ENCODE measurements at regions not wholly inside any gene's neighbourhood (a gene's known extent, or its start where the extent isn't known, plus 50 kb on each side); places are given as distances from the start of the nearest gene placed in this dataset.
"Not testable (repeated sequence)": the region's sequence is repeated elsewhere in the genome, so short reads cannot be mapped to it uniquely, and the experiment has no call there.

GRCh38 chr3:72171946-72172345 is 387.0 kb upstream of the PROK2 start:
- in situ Hi-C loops (cut with MboI; ENCODE audit: low sequenced_read_pairs), result no loop called here

DNA sequence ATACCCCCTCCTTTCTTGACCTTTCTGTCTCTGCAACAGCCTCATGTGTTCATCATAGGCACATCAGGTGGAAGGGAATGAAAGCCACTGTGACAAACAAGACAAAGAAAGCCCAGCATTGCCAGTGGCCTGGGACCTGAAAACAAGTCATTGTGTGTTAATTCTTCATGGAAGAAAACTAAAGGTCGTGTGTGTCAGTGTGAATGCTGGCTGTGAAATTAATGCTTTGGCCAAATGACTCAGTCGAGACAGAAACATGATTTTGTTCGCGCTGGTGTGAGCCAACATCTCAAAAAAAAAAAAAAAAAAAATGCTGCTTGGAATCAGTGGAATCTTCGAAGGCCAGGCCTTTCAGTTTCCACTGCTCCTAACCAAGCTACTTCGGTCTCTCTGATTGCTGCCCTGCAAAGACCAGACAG is 386.5 kb upstream of the PROK2 start:
- in situ Hi-C loops (cut with MboI; ENCODE audit: low sequenced_read_pairs), result no loop called here

DNA sequence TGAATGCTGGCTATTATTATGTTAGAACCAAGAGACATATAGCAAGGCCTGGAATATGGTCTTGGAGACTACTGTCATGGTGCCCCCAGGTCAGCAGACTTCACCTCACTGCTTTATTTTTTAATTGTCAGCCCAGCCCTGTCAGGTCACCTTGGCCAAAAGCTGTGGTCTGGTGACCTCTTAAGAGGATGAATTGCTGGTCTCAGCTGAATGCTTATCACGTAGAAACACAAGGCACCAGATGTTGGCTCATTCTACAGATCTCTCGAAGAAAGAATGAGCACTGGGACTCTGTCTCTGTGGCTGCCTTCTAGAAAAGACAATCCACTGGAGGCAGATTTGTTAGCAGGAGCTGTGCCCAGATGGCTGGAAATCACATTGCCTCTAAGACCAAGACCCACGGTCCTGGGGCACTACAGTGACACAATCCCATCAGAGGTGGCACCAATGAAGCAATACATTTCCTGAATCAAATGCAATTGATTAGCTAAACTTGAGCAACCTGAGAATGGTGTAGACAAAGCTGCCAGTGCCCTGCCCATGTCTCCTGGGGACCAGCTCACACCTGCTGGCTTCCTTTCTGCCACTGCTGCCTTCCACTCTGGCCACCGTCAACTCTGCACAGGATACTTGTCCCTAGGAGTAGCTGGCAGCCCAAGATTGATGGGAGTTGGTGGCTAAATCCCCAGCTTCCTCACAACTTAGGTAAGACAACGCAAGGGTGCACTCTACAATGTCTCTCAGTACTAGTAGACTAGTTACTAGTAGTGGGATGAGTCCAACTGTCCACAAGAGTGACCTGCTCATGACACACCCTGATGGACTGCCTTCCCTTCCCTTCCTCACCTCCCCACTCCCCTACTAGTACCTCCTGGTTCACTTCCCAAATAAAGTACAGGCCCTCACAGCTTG is 384.9 kb upstream of the PROK2 start:
- in situ Hi-C loops (cut with MboI; ENCODE audit: low sequenced_read_pairs), result no loop called here

DNA sequence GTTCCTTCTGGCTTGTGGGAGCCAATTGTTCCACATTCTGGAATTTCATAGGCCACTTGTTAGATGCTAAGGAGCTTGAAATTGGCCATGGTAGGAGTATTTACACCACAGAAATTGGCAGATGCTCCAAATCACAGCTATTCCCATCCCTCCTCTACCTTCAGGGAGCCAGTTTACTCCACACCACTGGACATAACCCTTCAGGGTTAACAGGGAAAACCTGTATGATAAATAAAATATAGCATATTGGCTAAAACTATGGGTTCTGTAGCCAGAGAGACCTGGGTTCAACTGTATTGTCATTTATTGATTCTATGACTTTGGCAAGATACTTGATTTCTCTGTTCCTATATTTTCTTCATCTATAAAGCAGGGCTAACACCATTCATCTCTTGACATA is 384.2 kb upstream of the PROK2 start:
- in situ Hi-C loops (cut with MboI; ENCODE audit: low sequenced_read_pairs), result no loop called here

DNA sequence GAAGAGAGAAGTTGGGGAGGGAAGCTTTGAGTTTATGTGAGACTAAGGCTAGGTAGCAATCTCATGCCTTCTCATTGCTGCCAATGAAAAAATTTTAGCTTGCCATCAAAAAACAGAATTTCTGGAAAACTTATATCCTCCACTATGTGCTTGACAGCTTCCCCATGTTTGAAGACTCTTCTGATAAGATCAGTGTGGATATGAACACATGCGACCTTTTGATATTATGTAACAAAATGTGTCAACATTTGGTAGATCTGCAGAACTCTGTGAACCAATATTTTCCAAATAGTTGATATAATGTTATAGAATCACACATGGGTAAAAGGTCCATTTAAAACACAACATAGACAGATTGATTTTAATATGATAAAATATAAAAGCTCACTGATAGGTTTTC is 380.9 kb upstream of the PROK2 start:
- in situ Hi-C loops (cut with MboI; ENCODE audit: low sequenced_read_pairs), result no loop called here

GRCh38 chr3:72165317-72165716 is 380.4 kb upstream of the PROK2 start:
- in situ Hi-C loops (cut with MboI; ENCODE audit: low sequenced_read_pairs), result no loop called here

- in situ Hi-C loops (cut with MboI; ENCODE audit: low sequenced_read_pairs), result no loop called here
These were observed 379.7 kb upstream of the PROK2 start for GRCh38 chr3:72164635-72164978.

- in situ Hi-C loops (cut with MboI; ENCODE audit: low sequenced_read_pairs), result no loop called here
These were observed 379.1 kb upstream of the PROK2 start for GRCh38 chr3:72163809-72164634.

DNA sequence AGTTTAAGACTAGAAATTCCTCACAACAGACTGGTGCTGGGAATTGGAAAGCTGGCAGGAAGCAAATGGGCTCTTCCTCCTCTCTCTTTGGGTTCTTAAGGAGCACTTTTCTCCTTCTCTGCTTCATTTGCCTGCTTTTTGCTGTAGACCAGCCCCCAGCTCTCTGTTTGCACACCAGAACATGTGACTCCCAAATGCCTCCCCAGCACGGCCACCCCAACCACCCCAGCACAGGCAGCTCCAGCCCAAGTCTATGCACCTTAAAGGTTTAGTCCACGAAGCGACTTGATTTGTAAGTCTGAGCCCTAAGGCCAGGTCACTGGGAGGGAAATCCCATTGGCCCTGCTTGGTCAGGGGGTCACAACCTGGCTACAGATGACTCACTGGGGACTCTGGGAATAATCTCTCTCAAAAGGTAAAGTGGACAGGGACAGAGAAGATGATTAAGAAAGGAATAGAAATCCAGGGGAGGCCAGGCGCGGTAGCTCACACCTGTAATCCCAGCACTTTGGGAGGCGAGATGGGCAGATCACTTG is 377.8 kb upstream of the PROK2 start:
- in situ Hi-C loops (cut with MboI; ENCODE audit: low sequenced_read_pairs), result no loop called here

DNA sequence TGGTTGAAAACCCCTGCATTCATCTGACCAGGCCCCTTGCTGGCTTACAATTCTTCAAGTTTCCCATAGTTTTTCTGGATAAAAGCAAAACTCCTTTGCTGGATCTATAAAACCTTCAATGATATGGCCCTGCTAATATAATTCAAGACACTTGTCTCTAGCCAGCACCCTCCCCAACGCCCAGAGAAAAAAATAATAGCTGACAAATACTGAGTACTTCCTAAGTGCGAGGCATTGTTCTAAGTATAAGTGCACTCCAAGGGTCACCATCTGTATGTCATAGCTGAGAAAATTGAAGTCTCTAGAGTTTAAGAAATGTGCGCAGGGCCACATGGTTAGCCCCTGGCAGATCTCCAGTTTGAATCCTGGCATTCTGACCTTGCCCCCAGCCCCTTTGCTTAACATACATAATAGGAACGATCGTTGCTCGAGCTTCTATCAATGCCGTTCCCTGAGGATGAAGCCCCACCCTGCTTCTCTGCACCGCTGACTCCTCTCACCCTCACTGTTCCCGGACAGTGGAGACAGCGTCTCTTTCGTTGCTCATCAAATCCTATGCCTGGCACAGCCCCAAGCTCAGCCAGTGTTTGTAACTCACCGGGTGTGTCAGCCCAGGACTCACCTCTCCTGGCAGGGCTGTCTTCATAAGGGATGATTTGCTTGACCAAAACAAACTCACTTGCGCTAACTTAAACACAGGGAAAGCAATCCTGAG is 377.1 kb upstream of the PROK2 start:
- in situ Hi-C loops (cut with MboI; ENCODE audit: low sequenced_read_pairs), result no loop called here

DNA sequence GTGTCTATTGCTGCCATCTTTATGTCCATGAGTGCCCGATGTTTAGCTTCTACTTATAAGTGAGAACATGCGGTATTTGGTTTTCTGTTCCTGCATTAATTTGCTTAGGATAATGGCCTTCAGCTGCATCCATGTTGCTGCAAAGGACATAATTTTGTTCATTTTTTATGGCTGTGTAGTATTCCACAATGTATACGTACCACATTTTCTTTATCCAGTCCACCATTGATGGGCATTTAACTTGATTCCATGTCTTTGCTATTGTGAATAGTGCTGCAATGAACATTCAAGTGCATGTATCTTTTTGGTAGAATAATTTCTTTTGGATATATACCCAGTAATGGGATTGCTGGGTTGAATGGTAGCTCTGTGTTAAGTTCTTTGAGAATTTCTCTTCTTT is 376.3 kb upstream of the PROK2 start:
- in situ Hi-C loops (cut with MboI; ENCODE audit: low sequenced_read_pairs), result not testable (repeated sequence)

- in situ Hi-C loops (cut with MboI; ENCODE audit: low sequenced_read_pairs), result no loop called here
These were observed 375.4 kb upstream of the PROK2 start for GRCh38 chr3:72160351-72160750.

- in situ Hi-C loops (cut with MboI; ENCODE audit: low sequenced_read_pairs), result no loop called here
These were observed 374.5 kb upstream of the PROK2 start for GRCh38 chr3:72159487-72159886.

DNA sequence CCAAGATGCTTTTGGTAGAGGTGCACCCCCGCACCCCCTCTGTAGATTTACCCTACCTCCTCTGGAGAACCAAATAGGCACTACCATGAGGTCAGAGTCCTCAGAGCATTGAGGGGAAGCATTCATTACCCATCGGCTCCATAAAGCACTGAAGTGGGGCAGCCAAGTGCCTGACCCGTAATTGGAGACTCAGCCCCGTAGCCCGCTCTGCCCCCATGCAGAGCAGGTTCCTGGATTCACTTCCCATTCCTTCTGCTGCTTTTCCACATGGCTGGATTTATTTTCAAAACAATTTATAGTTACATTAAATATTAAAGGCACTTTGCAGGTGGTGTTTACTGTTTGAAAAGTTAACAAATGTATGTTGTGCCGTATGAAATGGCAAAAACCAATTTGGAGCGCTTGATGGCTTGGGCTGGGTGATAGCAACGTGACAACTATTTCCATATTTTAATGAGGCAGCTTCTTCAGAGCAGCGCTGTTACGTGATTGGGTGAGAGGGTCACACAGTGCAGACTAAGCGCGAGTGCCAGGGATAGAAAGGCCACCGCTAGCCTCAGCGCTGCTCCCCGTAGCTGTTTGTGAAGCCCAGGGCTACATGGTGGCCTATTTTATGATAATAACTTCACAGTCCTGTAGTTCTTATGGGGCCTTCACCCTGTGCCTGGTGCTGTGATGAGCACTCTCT is 373.8 kb upstream of the PROK2 start:
- in situ Hi-C loops (cut with MboI; ENCODE audit: low sequenced_read_pairs), result no loop called here

DNA sequence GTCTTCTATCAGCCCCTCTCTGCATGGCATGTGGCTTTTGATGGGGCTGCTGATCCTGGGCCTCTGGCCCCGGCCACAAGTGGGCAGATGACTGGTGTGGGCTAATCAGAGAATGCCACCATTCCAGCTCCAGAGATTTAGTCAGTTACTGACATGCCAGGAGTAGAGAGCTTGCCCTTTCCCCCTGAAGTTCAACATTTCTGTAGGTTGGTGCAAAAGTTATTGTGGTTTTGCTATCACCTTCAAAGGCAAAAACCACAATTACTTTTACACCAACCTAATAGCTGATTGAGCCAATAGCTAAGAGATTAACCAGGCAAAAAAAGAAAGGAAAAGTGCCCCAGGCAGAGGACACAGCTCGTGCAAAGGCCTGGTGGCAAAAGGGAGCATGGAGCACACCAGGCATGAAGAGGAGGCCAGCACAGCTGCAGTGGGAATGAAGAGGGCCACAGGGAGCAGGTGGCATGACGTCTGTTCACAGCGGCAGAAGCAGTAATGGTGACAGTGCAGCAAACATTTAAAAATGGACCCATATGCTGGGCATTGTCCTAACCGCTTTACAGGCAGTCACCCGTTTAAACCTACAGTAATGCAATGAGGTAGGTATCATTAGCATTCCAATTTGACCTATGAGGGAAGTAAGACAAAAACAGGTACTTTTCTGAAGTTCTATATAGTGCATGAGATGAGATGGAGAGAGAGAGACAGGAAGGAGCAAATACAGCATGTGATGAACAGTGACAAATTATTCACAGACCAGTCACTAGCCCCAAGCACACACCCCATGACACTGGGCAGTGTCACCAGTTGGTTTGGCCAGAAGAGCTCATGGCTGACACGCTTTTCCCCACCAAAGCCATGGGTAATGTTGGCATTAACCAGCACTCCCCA is 373.0 kb upstream of the PROK2 start:
- in situ Hi-C loops (cut with MboI; ENCODE audit: low sequenced_read_pairs), result no loop called here

- in situ Hi-C loops (cut with MboI; ENCODE audit: low sequenced_read_pairs), result no loop called here
These were observed 370.6 kb upstream of the PROK2 start for GRCh38 chr3:72155391-72156064.

DNA sequence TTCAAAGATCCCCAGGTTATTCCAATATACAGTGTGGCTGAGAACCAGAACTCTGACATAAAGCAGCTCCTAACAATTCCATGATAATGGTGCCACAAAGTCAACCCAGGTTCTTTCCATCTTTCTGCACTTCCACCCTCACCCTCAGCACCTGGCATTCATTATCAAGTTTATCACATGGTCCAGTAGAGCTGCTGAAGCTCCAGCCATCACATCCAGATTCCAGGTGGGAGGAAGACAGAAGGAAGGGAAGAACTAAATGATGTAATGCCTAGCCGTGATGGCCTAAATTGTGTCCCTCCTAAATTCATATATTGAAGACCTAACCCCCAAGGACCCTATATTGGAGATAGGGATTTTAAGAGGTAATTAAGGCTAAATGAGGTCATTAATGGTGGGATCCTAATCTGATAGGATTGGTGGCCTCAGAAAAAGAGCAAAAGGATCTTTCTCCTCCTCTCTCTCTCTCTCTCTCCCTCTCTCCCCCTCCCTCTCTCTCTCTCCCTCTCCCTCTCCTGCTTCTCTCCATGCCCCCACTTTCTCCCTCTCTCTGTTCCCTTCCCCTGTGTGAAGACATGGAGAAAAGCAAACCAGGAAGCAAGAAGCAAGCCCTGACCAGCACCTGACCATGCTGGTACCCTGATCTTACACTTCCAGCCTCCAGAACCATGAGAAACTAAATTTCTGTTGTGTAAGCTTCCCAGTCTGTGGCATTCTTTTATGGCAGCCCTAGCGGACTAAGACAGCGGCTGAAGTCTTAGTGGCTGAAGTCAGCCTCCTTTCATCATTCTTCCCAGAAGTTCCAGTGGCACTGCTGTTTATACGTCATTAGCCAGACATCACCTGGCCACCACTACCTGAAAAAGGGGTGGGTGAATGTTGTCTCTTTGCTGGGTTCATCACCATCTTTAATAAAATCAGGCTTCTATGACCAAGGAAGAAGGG is 369.7 kb upstream of the PROK2 start:
- in situ Hi-C loops (cut with MboI; ENCODE audit: low sequenced_read_pairs), result no loop called here

Measured in HL-60/S4 treated with retinoic acid at 250 ng/mL for 4 days and 3 days (cell line).